ENCODE measurements at regions not wholly inside any gene's neighbourhood (a gene's known extent, or its start where the extent isn't known, plus 50 kb on each side); places are given as distances from the start of the nearest gene placed in this dataset.

DNA sequence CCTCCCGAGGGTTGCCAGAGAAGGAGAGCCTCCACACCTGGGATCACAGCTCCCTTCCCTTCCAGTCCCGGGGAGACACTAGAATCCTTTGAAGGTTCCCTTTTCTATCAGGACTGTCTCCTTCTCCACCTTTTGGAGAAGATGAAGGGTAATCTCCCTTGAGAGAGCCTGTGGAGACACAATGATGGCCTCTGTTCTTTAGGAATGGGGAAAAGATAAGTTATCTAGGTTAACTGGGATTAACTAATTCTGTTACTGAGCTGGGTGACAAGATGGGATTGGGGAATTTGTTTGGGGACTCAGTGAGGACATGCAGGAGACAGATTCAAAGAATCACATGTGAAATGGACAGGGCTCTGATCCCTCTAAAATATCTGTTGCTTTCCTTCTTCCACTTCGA lies 181.1 kb upstream of the BMPER start:
- TF ChIP-seq, protein P1, sequence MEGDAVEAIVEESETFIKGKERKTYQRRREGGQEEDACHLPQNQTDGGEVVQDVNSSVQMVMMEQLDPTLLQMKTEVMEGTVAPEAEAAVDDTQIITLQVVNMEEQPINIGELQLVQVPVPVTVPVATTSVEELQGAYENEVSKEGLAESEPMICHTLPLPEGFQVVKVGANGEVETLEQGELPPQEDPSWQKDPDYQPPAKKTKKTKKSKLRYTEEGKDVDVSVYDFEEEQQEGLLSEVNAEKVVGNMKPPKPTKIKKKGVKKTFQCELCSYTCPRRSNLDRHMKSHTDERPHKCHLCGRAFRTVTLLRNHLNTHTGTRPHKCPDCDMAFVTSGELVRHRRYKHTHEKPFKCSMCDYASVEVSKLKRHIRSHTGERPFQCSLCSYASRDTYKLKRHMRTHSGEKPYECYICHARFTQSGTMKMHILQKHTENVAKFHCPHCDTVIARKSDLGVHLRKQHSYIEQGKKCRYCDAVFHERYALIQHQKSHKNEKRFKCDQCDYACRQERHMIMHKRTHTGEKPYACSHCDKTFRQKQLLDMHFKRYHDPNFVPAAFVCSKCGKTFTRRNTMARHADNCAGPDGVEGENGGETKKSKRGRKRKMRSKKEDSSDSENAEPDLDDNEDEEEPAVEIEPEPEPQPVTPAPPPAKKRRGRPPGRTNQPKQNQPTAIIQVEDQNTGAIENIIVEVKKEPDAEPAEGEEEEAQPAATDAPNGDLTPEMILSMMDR (IDR thresholded peaks at IDR 0.05), result no peak
- TF ChIP-seq POLR2A (IDR thresholded peaks at IDR 0.05) (no peak), EP300 (IDR thresholded peaks at IDR 0.05) (no peak)

All from suprapubic skin (tissue), 3 donors.